Stomach (tissue), 4 donors: ENCODE measurements at regions not wholly inside any gene's neighbourhood (a gene's known extent, or its start where the extent isn't known, plus 50 kb on each side); places are given as distances from the start of the nearest gene placed in this dataset.

ENCODE experiments used
- CTCF ChIP-seq, 7 experiments: fragments of 450-650 bp in 4 of 7; fragments of 200-600 bp in 3 of 7; sonication (generic) in 3 of 7; IDR thresholded peaks; one replicate each; pipeline ENCODE4 v1.5.1; 2016 to 2019; ENCODE audit warnings: antibody characterized with exemption in 7 of 7, control low read depth in 2 of 7, mild to moderate bottlenecking in 1 of 7
- EP300 ChIP-seq: sonication (generic); formaldehyde crosslinking; IDR thresholded peaks from one replicate; pipeline ENCODE4 v1.6.1; 2017; ENCODE audit warnings: antibody characterized with exemption
- POLR2A ChIP-seq, 4 donors: fragments of 450-650 bp; IDR thresholded peaks; one replicate each; pipeline ENCODE4 v1.6.1; 2016; ENCODE audit warnings: antibody characterized with exemption in 4 of 4, control low read depth in 2 of 4, mild to moderate bottlenecking in 1 of 4, moderate library complexity in 1 of 4
- POLR2AphosphoS5 ChIP-seq, 3 donors: sonication (generic); formaldehyde crosslinking; IDR thresholded peaks; one replicate each; pipeline ENCODE4 v1.6.1; 2016; ENCODE audit warnings: antibody characterized with exemption in 3 of 3

GRCh38 chr1:98289311-98289710, 368.5 kb upstream of the DPYD start:
- TF ChIP-seq CTCF (IDR thresholded peaks at IDR 0.05) (no peak), EP300 (no peak), POLR2AphosphoS5 (IDR thresholded peaks at IDR 0.05) (no peak), POLR2A (IDR thresholded peaks at IDR 0.05) (no peak)
